ENCODE measurements at regions not wholly inside any gene's neighbourhood (a gene's known extent, or its start where the extent isn't known, plus 50 kb on each side); places are given as distances from the start of the nearest gene placed in this dataset.
A peak's percentile ranks its signal among the peaks of the same experiment; 100 is the strongest.

GRCh38 chr14:73795466-73795865 is 56.2 kb upstream of the PTGR2 start:
- no peak overlapping the region for H3K4me3 ChIP-seq
- no peak for DNase-seq (ENCODE audit: low spot score in 2 of 2)
- no peaks in the 10 kb centered on the region for H3K27me3 ChIP-seq
- no peak for TF ChIP-seq CTCF (IDR thresholded peaks at IDR 0.05)
- peak overlapping the region; percentile 54 to 73 for H3K27ac ChIP-seq
- H3K9me3 ChIP-seq: no peaks in the 10 kb centered on the region
- no peaks in the 10 kb centered on the region for H3K36me3 ChIP-seq
- intact Hi-C loops (cut with DNase I): loop anchor here (2.0 kb wide), 2 partner anchors 55 to 71 kb away; partner anchors contain the start of gene PTGR2
- H3K4me1 ChIP-seq: peaks cover 6 to 17% of the 10 kb centered on the region in 2 donors

- no peak for DNase-seq (ENCODE audit: low spot score in 2 of 2)
- peaks cover 12 to 26% of the 10 kb centered on the region in 2 donors for H3K4me1 ChIP-seq
- peak overlapping the region; percentile 54 to 73 for H3K27ac ChIP-seq
- H3K36me3 ChIP-seq: no peaks in the 10 kb centered on the region
- no peaks in the 10 kb centered on the region for H3K9me3 ChIP-seq
- TF ChIP-seq CTCF (IDR thresholded peaks at IDR 0.05): no peak
- no peak overlapping the region for H3K4me3 ChIP-seq
- no peaks in the 10 kb centered on the region for H3K27me3 ChIP-seq
- intact Hi-C loops (cut with DNase I): loop anchor here (2.0 kb wide), 2 partner anchors 57 to 69 kb away; partner anchors contain the start of gene PTGR2
Measured at GRCh38 chr14:73794146-73794545, 57.5 kb upstream of the PTGR2 start.

- Histone ChIP-seq H3K36me3 (no peaks in the 10 kb centered on the region), H3K27me3 (no peaks in the 10 kb centered on the region), H3K9me3 (no peaks in the 10 kb centered on the region), H3K4me1 (peaks cover 20 to 36% of the 10 kb centered on the region in 2 donors), H3K27ac (peak overlapping the region in 1 of 2 donors; percentile 9), H3K4me3 (no peak overlapping the region)
- intact Hi-C loops (cut with DNase I): no loop called here
- DNase-seq (ENCODE audit: low spot score in 2 of 2): no peak
- no peak for TF ChIP-seq CTCF (IDR thresholded peaks at IDR 0.05)
Measured at GRCh38 chr14:73792481-73792880, 59.1 kb upstream of the PTGR2 start.

- peak overlapping the region; percentile 98 for H3K27ac ChIP-seq
- H3K4me3 ChIP-seq: peak overlapping the region in 1 of 2 donors; percentile 25
- peak; percentile 60 to 93 for DNase-seq (ENCODE audit: low spot score in 2 of 2)
- no peaks in the 10 kb centered on the region for H3K27me3 ChIP-seq
- intact Hi-C loops (cut with DNase I): loop anchor here (1.0 to 5.0 kb wide), 4 partner anchors 30 to 97 kb away; partner anchors contain the start of gene ZNF410
- no peaks in the 10 kb centered on the region for H3K9me3 ChIP-seq
- peaks cover 22 to 40% of the 10 kb centered on the region in 2 donors for H3K4me1 ChIP-seq
- H3K36me3 ChIP-seq: no peaks in the 10 kb centered on the region
- no peak for TF ChIP-seq CTCF (IDR thresholded peaks at IDR 0.05)
Measured at GRCh38 chr14:73789989-73790581, 61.5 kb upstream of the PTGR2 start.

- no peaks in the 10 kb centered on the region for H3K9me3 ChIP-seq
- peak overlapping the region in 1 of 2 donors; percentile 25 for H3K4me3 ChIP-seq
- H3K27ac ChIP-seq: peak overlapping the region; percentile 98
- no peaks in the 10 kb centered on the region for H3K27me3 ChIP-seq
- H3K4me1 ChIP-seq: peaks cover 29 to 45% of the 10 kb centered on the region in 2 donors
- TF ChIP-seq CTCF (IDR thresholded peaks at IDR 0.05): no peak
- intact Hi-C loops (cut with DNase I): loop anchor here (5.0 kb wide), 3 partner anchors 37 to 98 kb away; partner anchors contain the start of gene ZNF410
- DNase-seq (ENCODE audit: low spot score in 2 of 2): no peak
- no peaks in the 10 kb centered on the region for H3K36me3 ChIP-seq
Measured at GRCh38 chr14:73788701-73789551, 62.7 kb upstream of the PTGR2 start.
